SK-N-MC (cell line): ENCODE measurements at regions not wholly inside any gene's neighbourhood (a gene's known extent, or its start where the extent isn't known, plus 50 kb on each side); places are given as distances from the start of the nearest gene placed in this dataset.

ENCODE experiments used
- EZH2 ChIP-seq: fragments of 200-600 bp; sonication (generic); IDR thresholded peaks from one replicate; pipeline ENCODE4 v1.6.1; 2017; ENCODE audit warnings: antibody characterized with exemption
- POLR2AphosphoS5 ChIP-seq: IDR thresholded peaks from 2 replicates; pipeline ENCODE4 v1.6.1; 2012; ENCODE audit warnings: mild to moderate bottlenecking, low read depth, low read length, borderline replicate concordance

DNA sequence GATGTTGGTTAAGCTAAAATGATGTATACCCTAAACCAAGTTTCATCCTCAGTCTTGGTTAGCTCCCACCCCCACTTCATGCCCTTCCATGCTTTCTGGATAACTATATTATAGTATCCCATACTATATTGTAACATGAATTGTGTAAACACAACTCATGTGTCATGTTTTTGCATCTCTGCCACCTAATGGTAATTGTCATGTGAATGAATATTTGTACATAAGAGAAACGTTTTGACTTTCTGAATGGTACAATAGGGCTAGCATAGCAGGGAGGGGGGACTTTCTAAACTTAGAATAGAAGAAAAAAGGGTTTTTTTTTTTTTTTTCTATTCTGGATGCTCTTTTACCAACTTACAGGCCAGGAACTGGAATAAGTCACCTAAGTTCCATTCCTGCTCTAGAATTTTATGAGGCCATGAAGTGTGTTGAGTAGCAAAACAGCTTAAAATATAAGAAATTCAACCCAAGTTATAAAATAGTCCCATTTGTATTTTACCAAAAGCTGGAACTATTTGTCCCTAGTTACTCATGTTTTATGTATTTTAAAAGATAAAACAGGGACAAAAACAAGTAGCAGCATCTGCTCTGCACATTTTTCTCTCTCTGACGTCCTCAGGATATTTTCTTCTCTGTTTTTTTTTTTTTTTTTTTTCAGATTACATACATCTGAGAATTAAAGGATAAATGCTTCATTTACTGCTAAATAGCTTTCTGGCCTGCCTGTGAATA is 77.4 kb downstream of the HLX start:
- no peak for TF ChIP-seq POLR2AphosphoS5
- no peak for TF ChIP-seq EZH2
